ENCODE measurements at regions not wholly inside any gene's neighbourhood (a gene's known extent, or its start where the extent isn't known, plus 50 kb on each side); places are given as distances from the start of the nearest gene placed in this dataset.
A peak's percentile ranks its signal among the peaks of the same experiment; 100 is the strongest.

- TF ChIP-seq CTCF (IDR thresholded peaks at IDR 0.05) (no peak), POLR2AphosphoS5 (IDR thresholded peaks at IDR 0.05; ENCODE audit: insufficient read depth in 1 of 2, low read depth in 1 of 2) (peak in 1 of 2 donors; percentile 34)
Measured at GRCh38 chr6:121867095-121867494, 431.6 kb downstream of the GJA1 start.

Data from vagina (tissue), 2 donors.